ENCODE measurements at regions not wholly inside any gene's neighbourhood (a gene's known extent, or its start where the extent isn't known, plus 50 kb on each side); places are given as distances from the start of the nearest gene placed in this dataset.

GRCh38 chr2:161078211-161078539 is 82.1 kb upstream of the TANK start:
- DNase-seq (ENCODE audit: low read depth in 4 of 4, low spot score in 3 of 4), result no peak

DNA sequence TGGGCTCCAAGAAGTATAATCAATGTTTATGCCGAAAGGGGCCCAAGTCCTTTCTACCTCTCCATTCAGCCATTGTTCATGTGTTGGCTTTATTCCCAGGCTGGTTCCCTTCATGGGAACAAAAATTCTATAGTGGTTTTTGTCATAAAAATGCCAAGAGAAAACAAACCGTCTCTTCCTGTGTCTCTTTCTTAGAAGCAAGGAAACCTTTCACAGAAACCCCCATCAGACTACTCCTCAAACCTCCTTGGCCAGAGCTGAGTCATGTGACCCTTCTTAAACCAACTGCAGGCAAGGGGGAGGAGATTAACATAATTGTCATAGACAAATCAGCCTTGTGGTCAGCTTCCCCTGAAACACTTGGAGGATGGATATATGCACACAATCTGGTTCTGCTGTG is 75.1 kb upstream of the TANK start:
- DNase-seq (ENCODE audit: low read depth in 4 of 4, low spot score in 3 of 4), result no peak

DNA sequence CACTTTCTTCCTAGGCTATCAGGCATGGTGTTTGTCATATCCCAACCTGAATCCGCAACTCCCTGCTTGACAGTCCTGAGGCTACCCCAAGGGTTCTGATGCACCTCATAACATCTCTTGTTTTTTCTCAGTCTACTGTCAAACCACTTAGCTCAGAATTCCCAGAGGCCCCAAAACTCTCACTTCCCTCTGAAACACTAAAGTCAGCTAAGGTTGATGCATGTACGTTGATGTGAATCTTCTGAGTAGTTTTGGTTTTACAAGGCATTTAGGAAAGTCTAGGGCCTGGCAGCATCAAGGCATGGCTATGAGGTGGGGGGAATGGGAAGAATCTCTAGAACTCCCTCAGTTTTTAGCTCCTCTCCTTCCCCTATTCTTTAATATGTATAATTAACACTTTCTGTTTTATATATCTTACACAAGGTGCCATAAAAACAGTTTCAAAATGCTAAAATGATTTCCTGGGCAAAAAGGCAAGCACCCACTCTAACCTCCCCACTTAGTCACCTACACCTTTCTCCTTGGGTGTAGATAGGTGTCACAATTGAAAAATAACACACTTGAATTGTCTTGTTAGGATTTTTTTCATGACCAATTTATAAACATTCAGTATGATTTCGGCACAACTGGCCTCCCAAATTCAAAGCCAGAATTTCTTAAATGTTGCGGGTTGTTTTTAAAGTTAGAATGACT is 71.4 kb upstream of the TANK start:
- DNase-seq (ENCODE audit: low read depth in 4 of 4, low spot score in 3 of 4), result no peak

DNA sequence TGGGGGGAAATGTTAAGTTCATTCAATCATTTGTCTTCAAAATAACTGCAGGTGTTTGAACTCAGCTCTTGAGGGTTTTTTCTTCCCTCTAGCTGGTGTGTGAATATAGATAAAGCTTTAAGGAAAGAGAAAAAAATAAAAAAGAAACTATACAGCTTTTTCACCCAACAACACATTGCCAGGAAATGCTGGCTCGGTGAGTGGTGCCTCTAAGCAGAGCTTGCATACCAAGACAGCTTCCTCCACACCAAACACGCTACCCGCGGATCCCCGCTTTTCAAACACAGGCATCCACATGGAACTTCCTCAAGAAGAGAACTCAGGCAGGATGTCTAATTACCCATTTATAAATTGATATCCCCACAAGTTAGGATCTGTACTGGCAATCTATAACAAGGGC is 69.8 kb upstream of the TANK start:
- no peak for DNase-seq (ENCODE audit: low read depth in 4 of 4, low spot score in 3 of 4)

DNA sequence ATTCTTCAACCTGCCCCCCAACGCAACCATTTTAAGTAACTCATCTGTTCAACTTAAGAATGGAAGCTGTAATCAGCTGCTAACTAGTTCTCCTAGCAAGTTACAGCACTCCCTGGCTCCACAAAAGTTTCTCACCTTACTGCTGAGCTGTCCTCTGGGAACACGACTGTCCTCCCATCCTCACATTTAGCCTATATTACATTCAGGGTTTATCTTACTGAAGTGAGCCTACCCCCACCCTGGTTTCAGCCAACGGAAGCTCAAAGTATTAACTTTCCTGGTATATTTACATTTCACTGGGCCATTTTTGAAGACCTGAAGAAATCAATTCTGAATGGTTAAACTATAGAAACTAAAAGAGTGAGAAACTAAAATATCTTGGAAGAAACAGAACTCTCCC is 64.9 kb upstream of the TANK start:
- DNase-seq (ENCODE audit: low read depth in 4 of 4, low spot score in 3 of 4), result no peak

DNA sequence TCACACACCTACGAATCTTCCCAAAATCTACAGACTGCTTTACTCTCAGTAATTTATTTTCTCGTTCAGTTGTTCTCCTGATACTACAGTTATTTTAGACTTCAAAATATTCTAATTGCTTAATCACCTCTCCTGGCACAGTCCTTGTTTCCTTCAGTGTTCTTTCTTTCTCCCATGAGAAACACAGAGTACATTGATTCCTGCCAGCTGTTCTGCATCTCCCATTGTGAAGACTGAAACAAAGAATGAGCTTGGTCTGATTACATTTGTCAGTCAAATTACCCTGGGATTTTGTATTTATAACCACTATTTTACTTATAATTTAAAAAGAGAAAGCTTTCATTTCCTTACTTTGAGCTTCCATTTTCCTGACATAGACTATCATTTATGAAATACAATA is 63.9 kb upstream of the TANK start:
- DNase-seq (ENCODE audit: low read depth in 4 of 4, low spot score in 3 of 4), result no peak

DNA sequence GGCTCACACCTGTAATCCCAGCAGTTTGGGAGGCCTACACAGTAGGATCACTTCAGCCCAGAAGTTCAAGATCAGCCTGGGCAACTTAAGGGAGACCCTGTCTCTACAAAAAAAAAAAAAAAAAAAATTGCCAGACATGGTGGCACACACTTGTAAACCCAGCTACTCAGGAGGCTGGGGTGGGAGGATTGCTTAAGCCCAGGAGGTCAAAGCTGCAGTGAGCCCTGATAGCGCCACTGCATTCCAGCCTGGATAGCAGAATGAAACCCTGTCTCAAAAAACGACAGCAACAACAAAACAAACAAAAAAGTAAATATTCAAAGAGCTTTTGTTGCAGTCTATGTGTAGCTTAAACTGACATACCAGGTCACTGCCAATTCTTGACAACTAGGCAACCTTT is 63.1 kb upstream of the TANK start:
- DNase-seq (ENCODE audit: low read depth in 4 of 4, low spot score in 3 of 4), result no peak

DNA sequence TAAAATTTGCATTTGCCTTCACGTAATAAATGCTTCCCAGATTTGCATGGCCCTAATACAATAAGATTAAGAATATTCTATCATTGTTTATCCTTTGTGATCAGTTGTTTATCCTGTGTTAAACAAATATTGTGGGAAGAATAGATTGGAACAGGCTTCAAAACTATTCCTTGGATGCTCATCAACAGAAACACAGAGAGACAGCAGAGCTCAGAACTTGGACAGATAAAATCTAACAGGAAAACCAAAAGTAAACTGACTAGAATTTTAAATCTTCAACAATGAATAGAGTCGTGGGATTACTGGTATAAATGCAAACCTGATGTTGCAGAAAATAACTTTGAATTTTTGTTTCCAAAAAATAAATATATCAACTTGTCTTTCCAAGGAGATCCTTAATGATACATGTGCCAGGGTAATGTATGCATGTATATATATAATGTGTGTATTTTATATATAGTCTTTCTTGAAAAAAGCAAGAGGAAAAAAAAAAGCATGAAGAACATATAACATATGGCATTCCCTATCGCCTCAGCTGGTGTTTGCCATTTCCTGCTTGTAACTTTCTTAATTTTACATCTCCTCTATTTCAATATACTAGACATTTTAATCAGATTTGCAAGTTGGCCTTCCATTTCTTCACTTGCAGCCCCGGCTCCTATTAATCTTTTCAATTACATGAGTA is 59.9 kb upstream of the TANK start:
- DNase-seq (ENCODE audit: low read depth in 4 of 4, low spot score in 3 of 4), result no peak

- DNase-seq (ENCODE audit: low read depth in 4 of 4, low spot score in 3 of 4), result no peak
Measured at GRCh38 chr2:161101406-161101805, 58.8 kb upstream of the TANK start.

DNA sequence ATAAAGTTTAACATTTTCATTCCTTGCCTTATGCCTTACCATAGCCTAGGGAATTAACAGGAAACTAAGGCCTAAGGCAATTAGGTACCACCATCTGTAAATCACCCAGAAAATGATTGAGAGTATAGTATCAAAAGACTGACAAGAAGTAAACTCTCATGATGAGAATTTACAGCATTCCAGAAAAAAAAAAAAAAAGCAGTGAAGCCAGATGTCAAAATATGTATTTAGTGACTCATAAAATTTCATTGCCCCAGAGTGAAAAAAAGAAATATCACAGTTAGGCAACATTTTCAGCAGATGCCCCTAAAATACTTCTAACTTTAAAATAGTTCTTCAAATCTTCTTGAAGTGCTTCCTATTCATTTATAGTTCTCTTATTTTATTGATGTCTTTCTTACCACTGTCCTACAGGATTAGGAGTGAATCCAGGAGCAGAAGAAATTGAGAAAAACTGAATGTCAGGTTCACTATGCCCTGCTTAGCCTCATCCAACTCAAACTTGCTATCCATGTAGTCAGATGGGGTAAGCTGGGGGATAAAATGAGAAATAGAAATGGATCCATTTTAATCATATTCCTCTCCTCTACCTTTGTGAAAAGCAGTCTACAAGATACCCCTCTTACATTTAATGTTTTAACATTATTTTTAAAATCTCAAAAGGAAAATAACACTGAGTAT is 57.3 kb upstream of the TANK start:
- no peak for DNase-seq (ENCODE audit: low read depth in 4 of 4, low spot score in 3 of 4)

- DNase-seq (ENCODE audit: low read depth in 4 of 4, low spot score in 3 of 4), result no peak
Measured at GRCh38 chr2:161103451-161103831, 56.8 kb upstream of the TANK start.

DNA sequence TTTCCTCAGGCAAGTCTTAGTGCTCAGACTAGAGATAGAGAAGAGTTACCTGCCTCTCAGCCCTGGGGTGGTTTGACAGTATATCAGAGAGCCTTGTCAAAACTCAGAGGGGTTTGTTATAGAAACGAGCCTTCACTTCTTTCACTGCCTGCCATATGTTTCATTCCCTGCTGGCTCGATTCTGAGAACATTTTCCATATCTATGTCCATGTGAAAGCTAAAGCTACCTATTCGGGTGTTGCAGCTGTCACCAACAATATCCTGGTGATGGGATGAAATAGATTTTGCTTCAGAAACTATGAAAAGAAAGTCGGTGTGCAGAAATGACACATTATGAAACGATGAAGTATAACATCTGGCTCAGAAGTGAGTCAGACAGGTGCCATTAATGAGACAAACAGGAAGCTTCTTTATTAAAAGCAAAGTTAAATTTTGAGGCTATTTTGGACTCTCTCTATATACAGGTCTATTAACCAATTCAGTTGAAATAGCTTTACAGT is 56.1 kb upstream of the TANK start:
- no peak for DNase-seq (ENCODE audit: low read depth in 4 of 4, low spot score in 3 of 4)

DNA sequence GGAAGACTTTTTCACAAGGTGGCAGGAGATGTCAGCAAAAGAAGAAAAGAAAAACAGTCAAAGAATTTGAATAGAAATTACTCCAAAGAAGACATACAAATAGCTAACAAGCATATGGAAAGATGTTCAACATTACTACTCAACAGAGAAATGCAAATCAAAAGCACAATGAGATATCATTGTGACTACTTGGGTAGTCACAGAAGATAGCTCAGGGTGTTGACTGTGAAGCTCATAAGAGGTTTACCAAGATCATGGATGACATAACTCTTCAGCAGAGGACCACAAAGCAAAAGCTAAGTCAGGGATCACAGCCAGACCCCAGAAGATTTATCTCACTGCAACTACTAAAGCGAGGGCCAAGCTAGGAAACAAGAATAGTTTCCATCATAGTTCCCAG is 53.0 kb upstream of the TANK start:
- no peak for DNase-seq (ENCODE audit: low read depth in 4 of 4, low spot score in 3 of 4)

Measured in left renal pelvis (tissue), 4 donors.